Fibroblast of upper back skin (primary cell): ENCODE measurements at regions not wholly inside any gene's neighbourhood (a gene's known extent, or its start where the extent isn't known, plus 50 kb on each side); places are given as distances from the start of the nearest gene placed in this dataset.

Experiments
- DNase-seq: peaks from one replicate; pipeline ENCODE4 v3.0.0-alpha.2; 2013

GRCh38 chr3:67290438-67290837 lies 292.3 kb downstream of the KBTBD8 start:
- no peak for DNase-seq

GRCh38 chr3:67291287-67292252 lies 293.5 kb downstream of the KBTBD8 start:
- no peak for DNase-seq

- DNase-seq = no peak
Observed at GRCh38 chr3:67292356-67293121, 294.4 kb downstream of the KBTBD8 start.

GRCh38 chr3:67294341-67294740 lies 296.2 kb downstream of the KBTBD8 start:
- no peak for DNase-seq

- DNase-seq = no peak
Observed at GRCh38 chr3:67296039-67296892, 298.2 kb downstream of the KBTBD8 start.

- no peak for DNase-seq
Observed at GRCh38 chr3:67297715-67298475, 299.8 kb downstream of the KBTBD8 start.

GRCh38 chr3:67301556-67301955 lies 303.4 kb downstream of the KBTBD8 start:
- DNase-seq = no peak

- DNase-seq = no peak
Observed at GRCh38 chr3:67302489-67302888, 304.4 kb downstream of the KBTBD8 start.

GRCh38 chr3:67305160-67305559 lies 307.1 kb downstream of the KBTBD8 start:
- no peak for DNase-seq

- no peak for DNase-seq
Observed at GRCh38 chr3:67305922-67306321, 307.8 kb downstream of the KBTBD8 start.

- DNase-seq = no peak
Observed at GRCh38 chr3:67311440-67311839, 313.3 kb downstream of the KBTBD8 start.

- DNase-seq = no peak
Observed at GRCh38 chr3:67312155-67312554, 314.0 kb downstream of the KBTBD8 start.

GRCh38 chr3:67318162-67318561 lies 320.1 kb downstream of the KBTBD8 start:
- no peak for DNase-seq

GRCh38 chr3:67324554-67324953 lies 326.4 kb downstream of the KBTBD8 start:
- DNase-seq = no peak
